ENCODE measurements at regions not wholly inside any gene's neighbourhood (a gene's known extent, or its start where the extent isn't known, plus 50 kb on each side); places are given as distances from the start of the nearest gene placed in this dataset.

- H3K36me3 ChIP-seq (ENCODE audit: control insufficient read depth in 1 of 2, insufficient read depth in 2 of 2, low read length in 1 of 2) = no peaks in the 10 kb centered on the region
- DNase-seq (peak; percentile 66 to 81), ATAC-seq (ENCODE audit: low FRiP score) (peak; percentile 88)
- 11 to 12% methylated on average over 20 of the region's 20 CpGs for WGBS, 2 donors
- no peaks in the 10 kb centered on the region for H3K27me3 ChIP-seq (ENCODE audit: control insufficient read depth in 1 of 2, insufficient read depth in 2 of 2, low read length in 1 of 2)
- no peaks in the 10 kb centered on the region for H3K4me1 ChIP-seq (ENCODE audit: control insufficient read depth in 1 of 2, insufficient read depth in 2 of 2, low read length in 2 of 2)
- H3K4me3 ChIP-seq (ENCODE audit: low read length in 2 of 2) = no peak overlapping the region
- H3K27ac ChIP-seq (ENCODE audit: low read depth in 1 of 2, low read length in 2 of 2) = no peak overlapping the region
- no peaks in the 10 kb centered on the region for H3K9me3 ChIP-seq (ENCODE audit: control insufficient read depth, low read length)
- intact Hi-C loops (cut with DNase I) = loop anchor here in 1 of 2 donors (5.0 to 10.0 kb wide), 3 partner anchors 61 to 326 kb away; no protein-coding TSS in a partner anchor
Measured at GRCh38 chr14:25132732-25133422, 82.9 kb upstream of the STXBP6 start.

GRCh38 chr14:25132094-25132493 lies 82.1 kb upstream of the STXBP6 start:
- Histone ChIP-seq H3K4me1 (ENCODE audit: control insufficient read depth in 1 of 2, insufficient read depth in 2 of 2, low read length in 2 of 2) (no peaks in the 10 kb centered on the region), H3K4me3 (ENCODE audit: low read length in 2 of 2) (no peak overlapping the region), H3K9me3 (ENCODE audit: control insufficient read depth, low read length) (no peaks in the 10 kb centered on the region), H3K27ac (ENCODE audit: low read depth in 1 of 2, low read length in 2 of 2) (no peak overlapping the region), H3K27me3 (ENCODE audit: control insufficient read depth in 1 of 2, insufficient read depth in 2 of 2, low read length in 1 of 2) (no peaks in the 10 kb centered on the region), H3K36me3 (ENCODE audit: control insufficient read depth in 1 of 2, insufficient read depth in 2 of 2, low read length in 1 of 2) (no peaks in the 10 kb centered on the region)
- no peak for ATAC-seq (ENCODE audit: low FRiP score)
- WGBS, 2 donors = 53 to 62% methylated on average over 2 of the region's 2 CpGs
- intact Hi-C loops (cut with DNase I) = loop anchor here in 1 of 2 donors (5.0 to 10.0 kb wide), 3 partner anchors 60 to 325 kb away; no protein-coding TSS in a partner anchor
- no peak for DNase-seq

- Histone ChIP-seq H3K27me3 (ENCODE audit: control insufficient read depth in 1 of 2, insufficient read depth in 2 of 2, low read length in 1 of 2) (no peaks in the 10 kb centered on the region), H3K4me3 (ENCODE audit: low read length in 2 of 2) (no peak overlapping the region), H3K9me3 (ENCODE audit: control insufficient read depth, low read length) (no peaks in the 10 kb centered on the region), H3K4me1 (ENCODE audit: control insufficient read depth in 1 of 2, insufficient read depth in 2 of 2, low read length in 2 of 2) (no peaks in the 10 kb centered on the region), H3K36me3 (ENCODE audit: control insufficient read depth in 1 of 2, insufficient read depth in 2 of 2, low read length in 1 of 2) (no peaks in the 10 kb centered on the region), H3K27ac (ENCODE audit: low read depth in 1 of 2, low read length in 2 of 2) (no peak overlapping the region)
- DNase-seq = no peak
- 77 to 83% methylated on average over 3 of the region's 3 CpGs for WGBS, 2 donors
- intact Hi-C loops (cut with DNase I) = no loop called here
- no peak for ATAC-seq (ENCODE audit: low FRiP score)
Measured at GRCh38 chr14:25122843-25123242, 72.9 kb upstream of the STXBP6 start.

GRCh38 chr14:25122211-25122610 lies 72.3 kb upstream of the STXBP6 start:
- no peaks in the 10 kb centered on the region for H3K27me3 ChIP-seq (ENCODE audit: control insufficient read depth in 1 of 2, insufficient read depth in 2 of 2, low read length in 1 of 2)
- no peaks in the 10 kb centered on the region for H3K9me3 ChIP-seq (ENCODE audit: control insufficient read depth, low read length)
- H3K27ac ChIP-seq (ENCODE audit: low read depth in 1 of 2, low read length in 2 of 2) = no peak overlapping the region
- 88 to 90% methylated on average over 5 of the region's 5 CpGs for whole genome bisulfite sequencing, 2 donors
- intact Hi-C loops (cut with DNase I) = no loop called here
- DNase-seq (no peak), ATAC-seq (ENCODE audit: low FRiP score) (no peak)
- no peak overlapping the region for H3K4me3 ChIP-seq (ENCODE audit: low read length in 2 of 2)
- no peaks in the 10 kb centered on the region for H3K4me1 ChIP-seq (ENCODE audit: control insufficient read depth in 1 of 2, insufficient read depth in 2 of 2, low read length in 2 of 2)
- H3K36me3 ChIP-seq (ENCODE audit: control insufficient read depth in 1 of 2, insufficient read depth in 2 of 2, low read length in 1 of 2) = no peaks in the 10 kb centered on the region

- Histone ChIP-seq H3K9me3 (ENCODE audit: control insufficient read depth, low read length) (no peaks in the 10 kb centered on the region), H3K27me3 (ENCODE audit: control insufficient read depth in 1 of 2, insufficient read depth in 2 of 2, low read length in 1 of 2) (no peaks in the 10 kb centered on the region), H3K4me1 (ENCODE audit: control insufficient read depth in 1 of 2, insufficient read depth in 2 of 2, low read length in 2 of 2) (no peaks in the 10 kb centered on the region), H3K27ac (ENCODE audit: low read depth in 1 of 2, low read length in 2 of 2) (no peak overlapping the region), H3K36me3 (ENCODE audit: control insufficient read depth in 1 of 2, insufficient read depth in 2 of 2, low read length in 1 of 2) (no peaks in the 10 kb centered on the region), H3K4me3 (ENCODE audit: low read length in 2 of 2) (no peak overlapping the region)
- DNase-seq (no peak), ATAC-seq (ENCODE audit: low FRiP score) (no peak)
- intact Hi-C loops (cut with DNase I) = no loop called here
- 62 to 75% methylated on average over 3 of the region's 3 CpGs for WGBS, 2 donors
Measured at GRCh38 chr14:25121337-25122129, 71.6 kb upstream of the STXBP6 start.

- Histone ChIP-seq H3K27me3 (ENCODE audit: control insufficient read depth in 1 of 2, insufficient read depth in 2 of 2, low read length in 1 of 2) (no peaks in the 10 kb centered on the region), H3K9me3 (ENCODE audit: control insufficient read depth, low read length) (no peaks in the 10 kb centered on the region), H3K36me3 (ENCODE audit: control insufficient read depth in 1 of 2, insufficient read depth in 2 of 2, low read length in 1 of 2) (no peaks in the 10 kb centered on the region), H3K27ac (ENCODE audit: low read depth in 1 of 2, low read length in 2 of 2) (no peak overlapping the region), H3K4me1 (ENCODE audit: control insufficient read depth in 1 of 2, insufficient read depth in 2 of 2, low read length in 2 of 2) (no peaks in the 10 kb centered on the region), H3K4me3 (ENCODE audit: low read length in 2 of 2) (no peak overlapping the region)
- DNase-seq (no peak), ATAC-seq (ENCODE audit: low FRiP score) (no peak)
- intact Hi-C loops (cut with DNase I) = no loop called here
- WGBS, 2 donors = 54 to 55% methylated on average over 3 of the region's 3 CpGs
Measured at GRCh38 chr14:25120261-25120660, 70.3 kb upstream of the STXBP6 start.

GRCh38 chr14:25118671-25119070 lies 68.7 kb upstream of the STXBP6 start:
- ATAC-seq (ENCODE audit: low FRiP score) = no peak
- intact Hi-C loops (cut with DNase I) = no loop called here
- no peaks in the 10 kb centered on the region for H3K36me3 ChIP-seq (ENCODE audit: control insufficient read depth in 1 of 2, insufficient read depth in 2 of 2, low read length in 1 of 2)
- H3K27ac ChIP-seq (ENCODE audit: low read depth in 1 of 2, low read length in 2 of 2) = no peak overlapping the region
- DNase-seq = no peak
- no peak overlapping the region for H3K4me3 ChIP-seq (ENCODE audit: low read length in 2 of 2)
- peaks cover 1% of the 10 kb centered on the region for H3K9me3 ChIP-seq (ENCODE audit: control insufficient read depth, low read length)
- no peaks in the 10 kb centered on the region for H3K27me3 ChIP-seq (ENCODE audit: control insufficient read depth in 1 of 2, insufficient read depth in 2 of 2, low read length in 1 of 2)
- H3K4me1 ChIP-seq (ENCODE audit: control insufficient read depth in 1 of 2, insufficient read depth in 2 of 2, low read length in 2 of 2) = no peaks in the 10 kb centered on the region
- 82 to 83% methylated on average over 2 of the region's 2 CpGs for WGBS, 2 donors

GRCh38 chr14:25117342-25117741 lies 67.4 kb upstream of the STXBP6 start:
- Histone ChIP-seq H3K36me3 (ENCODE audit: control insufficient read depth in 1 of 2, insufficient read depth in 2 of 2, low read length in 1 of 2) (no peaks in the 10 kb centered on the region), H3K4me1 (ENCODE audit: control insufficient read depth in 1 of 2, insufficient read depth in 2 of 2, low read length in 2 of 2) (no peaks in the 10 kb centered on the region), H3K4me3 (ENCODE audit: low read length in 2 of 2) (no peak overlapping the region), H3K27me3 (ENCODE audit: control insufficient read depth in 1 of 2, insufficient read depth in 2 of 2, low read length in 1 of 2) (no peaks in the 10 kb centered on the region), H3K9me3 (ENCODE audit: control insufficient read depth, low read length) (peaks cover 1% of the 10 kb centered on the region), H3K27ac (ENCODE audit: low read depth in 1 of 2, low read length in 2 of 2) (no peak overlapping the region)
- ATAC-seq (ENCODE audit: low FRiP score) = no peak
- WGBS, 2 donors = 95 to 97% methylated on average over 1 of the region's 1 CpG
- no peak for DNase-seq
- intact Hi-C loops (cut with DNase I) = no loop called here

GRCh38 chr14:25116607-25117006 lies 66.7 kb upstream of the STXBP6 start:
- Histone ChIP-seq H3K27ac (ENCODE audit: low read depth in 1 of 2, low read length in 2 of 2) (no peak overlapping the region), H3K9me3 (ENCODE audit: control insufficient read depth, low read length) (peaks cover 1% of the 10 kb centered on the region), H3K27me3 (ENCODE audit: control insufficient read depth in 1 of 2, insufficient read depth in 2 of 2, low read length in 1 of 2) (no peaks in the 10 kb centered on the region), H3K4me3 (ENCODE audit: low read length in 2 of 2) (no peak overlapping the region), H3K4me1 (ENCODE audit: control insufficient read depth in 1 of 2, insufficient read depth in 2 of 2, low read length in 2 of 2) (no peaks in the 10 kb centered on the region), H3K36me3 (ENCODE audit: control insufficient read depth in 1 of 2, insufficient read depth in 2 of 2, low read length in 1 of 2) (no peaks in the 10 kb centered on the region)
- DNase-seq (no peak), ATAC-seq (ENCODE audit: low FRiP score) (no peak)
- intact Hi-C loops (cut with DNase I) = no loop called here

All from aorta (tissue), 5 donors.